Lung (tissue), 11 donors: ENCODE measurements at regions not wholly inside any gene's neighbourhood (a gene's known extent, or its start where the extent isn't known, plus 50 kb on each side); places are given as distances from the start of the nearest gene placed in this dataset.
A peak's percentile ranks its signal among the peaks of the same experiment; 100 is the strongest.

Experiments
- ATAC-seq: fragments of 200-7000 bp; cut with Tn5 transposase; one replicate; pipeline ENCODE4 v1.9.1; 2020; ENCODE audit warnings: moderate number of reproducible peaks; ENCODE audit not compliant: insufficient read depth, low FRiP score
- DNase-seq, 3 donors: peaks; one replicate each; pipeline ENCODE4 v3.0.0-alpha.2; 2013 to 2017
- H3K27ac ChIP-seq, 2 donors: one replicate each; pipeline ENCODE4 v1.5.1; 2013; ENCODE audit warnings: mild to moderate bottlenecking in 2 of 2, moderate library complexity in 2 of 2, control low read depth in 1 of 2, inconsistent platforms in 1 of 2, low read depth in 1 of 2, low read length in 1 of 2
- H3K27me3 ChIP-seq, 3 donors: one replicate each; pipeline ENCODE4 v1.5.1; 2013; ENCODE audit warnings: low read length in 2 of 3; ENCODE audit not compliant: control insufficient read depth in 3 of 3, insufficient read depth in 3 of 3
- H3K36me3 ChIP-seq, 4 donors: one replicate each; pipeline ENCODE4 v1.5.1; 2013; ENCODE audit warnings: low read length in 4 of 4, mild to moderate bottlenecking in 1 of 4, moderate library complexity in 1 of 4; ENCODE audit not compliant: control insufficient read depth in 4 of 4, insufficient read depth in 4 of 4
- H3K4me1 ChIP-seq, 5 donors: one replicate each; pipeline ENCODE4 v1.5.1; 2013; ENCODE audit warnings: low read length in 5 of 5, mild to moderate bottlenecking in 2 of 5, moderate library complexity in 1 of 5; ENCODE audit not compliant: control insufficient read depth in 5 of 5, insufficient read depth in 5 of 5
- H3K4me3 ChIP-seq: one replicate; pipeline ENCODE4 v1.5.1; 2013; ENCODE audit warnings: mild to moderate bottlenecking, control low read depth, moderate library complexity
- H3K9ac ChIP-seq, 2 donors: one replicate each; pipeline ENCODE4 v1.5.1; 2013; ENCODE audit warnings: low read length in 2 of 2, control low read depth in 1 of 2; ENCODE audit not compliant: insufficient read depth in 1 of 2
- H3K9me3 ChIP-seq, 4 donors: one replicate each; pipeline ENCODE4 v1.5.1; 2013; ENCODE audit warnings: low read length in 3 of 4, mild to moderate bottlenecking in 1 of 4, moderate library complexity in 1 of 4; ENCODE audit not compliant: control insufficient read depth in 4 of 4, insufficient read depth in 3 of 4
- WGBS, 2 donors: extraction: QIAGEN DNeasy Blood & Tissue Kit; methylation state at CpG; one replicate each; pipeline ENCODE4 v1.1.7; 2013; 5-methylcytosine and 5-hydroxymethylcytosine counted together
- TF ChIP-seq, protein P1 (sequence below): IDR thresholded peaks from 2 replicates; pipeline ENCODE4 v1.5.1; 2012; ENCODE audit warnings: mild to moderate bottlenecking; ENCODE audit errors: control extremely low read depth, extremely low read depth
- donor health status: control.
- donor health status: control.
- donor health status: Bipolar disorder and iron deficiency.
- donor health status: healthy.
- donor health status: DM: yes; HTN: yes; CAD: no.

DNA sequence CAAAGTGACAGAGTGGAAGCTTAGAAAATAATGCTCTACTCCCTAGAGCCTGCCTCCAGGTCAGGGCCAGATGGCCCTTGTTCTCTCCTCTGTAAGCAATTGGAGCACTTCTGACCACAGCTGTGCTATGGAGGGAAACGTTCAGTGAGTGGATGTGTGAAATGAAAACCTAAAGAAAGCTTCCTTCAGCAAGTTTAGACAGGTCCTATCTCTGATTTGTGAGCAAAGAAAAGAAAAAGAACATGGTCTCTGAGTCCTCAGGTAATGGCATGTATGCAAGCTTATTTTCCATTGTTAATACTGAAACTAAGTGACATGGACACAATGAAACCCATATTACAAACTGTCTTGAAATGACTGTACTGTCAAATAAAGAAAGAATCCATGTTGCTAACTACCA is 1486.8 kb downstream of the EFNB2 start:
- no peak for ATAC-seq
- Histone ChIP-seq H3K27ac (no peak overlapping the region), H3K4me1 (peaks cover 0 to 4% (median 0%) of the 10 kb centered on the region in 5 donors), H3K4me3 (no peak overlapping the region), H3K27me3 (no peaks in the 10 kb centered on the region), H3K36me3 (no peaks in the 10 kb centered on the region), H3K9ac (no peak overlapping the region), H3K9me3 (no peaks in the 10 kb centered on the region)
- no peak for DNase-seq
- TF ChIP-seq, protein P1, sequence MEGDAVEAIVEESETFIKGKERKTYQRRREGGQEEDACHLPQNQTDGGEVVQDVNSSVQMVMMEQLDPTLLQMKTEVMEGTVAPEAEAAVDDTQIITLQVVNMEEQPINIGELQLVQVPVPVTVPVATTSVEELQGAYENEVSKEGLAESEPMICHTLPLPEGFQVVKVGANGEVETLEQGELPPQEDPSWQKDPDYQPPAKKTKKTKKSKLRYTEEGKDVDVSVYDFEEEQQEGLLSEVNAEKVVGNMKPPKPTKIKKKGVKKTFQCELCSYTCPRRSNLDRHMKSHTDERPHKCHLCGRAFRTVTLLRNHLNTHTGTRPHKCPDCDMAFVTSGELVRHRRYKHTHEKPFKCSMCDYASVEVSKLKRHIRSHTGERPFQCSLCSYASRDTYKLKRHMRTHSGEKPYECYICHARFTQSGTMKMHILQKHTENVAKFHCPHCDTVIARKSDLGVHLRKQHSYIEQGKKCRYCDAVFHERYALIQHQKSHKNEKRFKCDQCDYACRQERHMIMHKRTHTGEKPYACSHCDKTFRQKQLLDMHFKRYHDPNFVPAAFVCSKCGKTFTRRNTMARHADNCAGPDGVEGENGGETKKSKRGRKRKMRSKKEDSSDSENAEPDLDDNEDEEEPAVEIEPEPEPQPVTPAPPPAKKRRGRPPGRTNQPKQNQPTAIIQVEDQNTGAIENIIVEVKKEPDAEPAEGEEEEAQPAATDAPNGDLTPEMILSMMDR: no peak
- WGBS, 2 donors: 53 to 76% methylated on average over 1 of the region's 1 CpG

DNA sequence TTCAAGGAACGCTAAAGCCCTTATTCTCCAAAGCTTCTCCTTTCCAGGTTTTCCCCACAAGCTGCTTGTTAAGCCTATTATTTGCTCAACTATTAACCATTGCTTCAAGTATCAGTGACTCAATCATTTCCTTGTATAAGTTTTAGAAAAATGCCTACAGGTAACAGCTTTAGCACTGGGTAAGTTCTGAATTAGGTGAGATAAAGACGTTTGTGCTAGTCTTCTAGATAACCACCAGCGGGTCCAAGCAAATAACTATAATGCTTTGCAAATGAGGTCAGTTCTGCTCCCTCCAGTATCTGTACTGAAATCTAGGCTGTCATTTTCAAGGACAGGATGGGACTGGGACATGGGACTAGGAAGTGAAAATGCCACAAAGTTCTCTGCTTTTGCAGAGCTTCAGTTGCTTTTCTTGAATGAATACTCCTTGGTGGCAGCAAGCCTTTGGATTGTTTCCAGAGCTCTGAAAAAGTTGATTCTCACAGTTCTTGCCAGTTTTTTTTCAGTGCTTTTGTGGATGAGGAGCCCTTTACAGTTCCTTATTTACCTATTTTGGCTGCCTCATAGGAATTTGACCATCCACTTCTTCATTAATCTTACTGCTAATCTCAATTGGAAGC is 1487.7 kb downstream of the EFNB2 start:
- 55 to 82% methylated on average over 3 of the region's 3 CpGs for WGBS, 2 donors
- DNase-seq (peak in 2 of 3 donors; percentile 38 to 72), ATAC-seq (no peak)

DNA sequence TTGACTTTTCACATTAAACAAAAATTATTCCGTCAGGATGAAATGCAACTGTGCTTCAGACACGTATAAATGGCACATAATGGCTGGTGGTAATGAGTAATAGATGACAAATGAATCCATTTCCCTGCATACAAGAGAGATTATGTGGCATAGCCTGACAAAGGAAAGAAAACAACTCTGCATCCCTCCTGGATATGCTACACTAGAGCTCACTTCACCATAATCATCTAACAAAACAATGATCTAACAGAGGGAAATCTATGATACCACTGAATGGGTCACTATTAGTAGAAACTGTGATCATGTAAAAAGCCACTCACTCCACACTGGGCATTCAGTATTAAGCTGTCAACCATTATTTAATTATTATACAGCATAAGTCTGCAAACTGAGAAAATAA is 1498.4 kb downstream of the EFNB2 start:
- H3K9ac ChIP-seq: no peak overlapping the region
- no peaks in the 10 kb centered on the region for H3K36me3 ChIP-seq
- H3K27ac ChIP-seq: no peak overlapping the region
- WGBS, 2 donors: 92 to 94% methylated on average over 2 of the region's 2 CpGs
- no peaks in the 10 kb centered on the region for H3K4me1 ChIP-seq
- DNase-seq (no peak), ATAC-seq (no peak)
- TF ChIP-seq, protein P1: no peak
- no peak overlapping the region for H3K4me3 ChIP-seq
- H3K27me3 ChIP-seq: no peaks in the 10 kb centered on the region
- H3K9me3 ChIP-seq: peaks cover 0 to 5% (median 2%) of the 10 kb centered on the region in 4 donors

More for the DNA sequence above, 1487.7 kb downstream of the EFNB2 start:
- Histone ChIP-seq H3K4me1 (peaks cover 0 to 4% (median 0%) of the 10 kb centered on the region in 5 donors), H3K4me3 (no peak overlapping the region), H3K27ac (no peak overlapping the region), H3K27me3 (no peaks in the 10 kb centered on the region), H3K9ac (no peak overlapping the region), H3K36me3 (no peaks in the 10 kb centered on the region), H3K9me3 (no peaks in the 10 kb centered on the region)
- TF ChIP-seq, protein P1: no peak

DNA sequence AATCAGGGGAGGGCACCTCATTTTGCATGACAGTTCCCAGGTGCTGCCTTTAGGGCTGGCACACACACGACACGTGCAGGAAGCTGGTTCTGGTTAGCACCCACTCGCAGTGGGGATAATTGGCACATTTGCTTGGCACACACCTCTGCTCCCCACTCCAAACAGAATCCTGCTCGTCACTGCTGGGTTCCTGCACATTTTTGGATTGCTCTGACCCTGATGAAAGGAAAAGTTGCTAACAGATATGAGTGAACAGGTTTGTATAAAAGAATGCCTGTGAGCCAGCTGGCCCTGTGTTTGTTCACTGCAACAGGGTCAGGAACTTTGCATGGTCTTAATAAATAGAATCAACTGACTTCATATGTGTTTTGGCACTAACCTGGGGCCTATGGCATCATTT is 1500.4 kb downstream of the EFNB2 start:
- Histone ChIP-seq H3K9ac (no peak overlapping the region), H3K36me3 (no peaks in the 10 kb centered on the region), H3K9me3 (no peaks in the 10 kb centered on the region), H3K4me1 (no peaks in the 10 kb centered on the region), H3K27ac (no peak overlapping the region), H3K27me3 (no peaks in the 10 kb centered on the region), H3K4me3 (no peak overlapping the region)
- ATAC-seq (no peak), DNase-seq (peak in 2 of 3 donors; percentile 25 to 26)
- WGBS, 2 donors: 63 to 82% methylated on average over 4 of the region's 4 CpGs
- TF ChIP-seq, protein P1: no peak
